Kidney epithelial cell (primary cell): ENCODE measurements at regions not wholly inside any gene's neighbourhood (a gene's known extent, or its start where the extent isn't known, plus 50 kb on each side); places are given as distances from the start of the nearest gene placed in this dataset.
A peak's percentile ranks its signal among the peaks of the same experiment; 100 is the strongest.

Experiments
- DNase-seq: peaks from one replicate; pipeline ENCODE4 v3.0.0-alpha.2; 2010; ENCODE audit warnings: low read depth
- H3K27me3 ChIP-seq: 2 replicates; pipeline ENCODE4 v1.6.0; 2011; ENCODE audit warnings: low read length; ENCODE audit not compliant: control insufficient read depth, insufficient read depth
- H3K36me3 ChIP-seq: 2 replicates; pipeline ENCODE4 v1.5.1; 2011; ENCODE audit warnings: low read length; ENCODE audit not compliant: control insufficient read depth, insufficient read depth
- H3K4me3 ChIP-seq: 2 replicates; pipeline ENCODE4 v1.5.1; 2011; ENCODE audit warnings: low read depth, mild to moderate bottlenecking, control low read depth, low read length
- CTCF ChIP-seq: IDR thresholded peaks from 2 replicates; pipeline ENCODE4 v1.5.1; 2011; ENCODE audit warnings: mild to moderate bottlenecking, moderate library complexity, low read length, control low read depth, inconsistent platforms; ENCODE audit not compliant: insufficient read depth, poor library complexity, severe bottlenecking

GRCh38 chr2:81576713-81577112, 1272.2 kb upstream of the LRRTM1 start:
- DNase-seq, result no peak
- no peaks in the 10 kb centered on the region for H3K36me3 ChIP-seq
- TF ChIP-seq CTCF, result no peak
- no peaks in the 10 kb centered on the region for H3K27me3 ChIP-seq
- H3K4me3 ChIP-seq, result no peak overlapping the region

GRCh38 chr2:81551040-81551634, 1246.6 kb upstream of the LRRTM1 start:
- DNase-seq, result no peak
- Histone ChIP-seq H3K36me3 (no peaks in the 10 kb centered on the region), H3K4me3 (no peak overlapping the region), H3K27me3 (no peaks in the 10 kb centered on the region)
- TF ChIP-seq CTCF, result no peak

- TF ChIP-seq CTCF, result no peak
Observed at GRCh38 chr2:81550277-81550676, 1245.7 kb upstream of the LRRTM1 start.

GRCh38 chr2:81549646-81550045, 1245.1 kb upstream of the LRRTM1 start:
- no peak for DNase-seq
- Histone ChIP-seq H3K36me3 (no peaks in the 10 kb centered on the region), H3K27me3 (no peaks in the 10 kb centered on the region), H3K4me3 (no peak overlapping the region)
- no peak for TF ChIP-seq CTCF

More at GRCh38 chr2:81550277-81550676, 1245.7 kb upstream of the LRRTM1 start:
- no peaks in the 10 kb centered on the region for H3K27me3 ChIP-seq
- DNase-seq, result no peak
- no peaks in the 10 kb centered on the region for H3K36me3 ChIP-seq
- no peak overlapping the region for H3K4me3 ChIP-seq

- TF ChIP-seq CTCF, result no peak
- DNase-seq, result peak; percentile 1
- Histone ChIP-seq H3K27me3 (no peaks in the 10 kb centered on the region), H3K36me3 (no peaks in the 10 kb centered on the region), H3K4me3 (no peak overlapping the region)
Observed at GRCh38 chr2:81545626-81546025, 1241.1 kb upstream of the LRRTM1 start.

GRCh38 chr2:81542119-81542518, 1237.6 kb upstream of the LRRTM1 start:
- no peaks in the 10 kb centered on the region for H3K27me3 ChIP-seq
- DNase-seq, result no peak
- H3K4me3 ChIP-seq, result no peak overlapping the region
- no peak for TF ChIP-seq CTCF
- no peaks in the 10 kb centered on the region for H3K36me3 ChIP-seq
